GM20431 (cell line): ENCODE measurements at regions not wholly inside any gene's neighbourhood (a gene's known extent, or its start where the extent isn't known, plus 50 kb on each side); places are given as distances from the start of the nearest gene placed in this dataset.
"Not testable (repeated sequence)": the region's sequence is repeated elsewhere in the genome, so short reads cannot be mapped to it uniquely, and the experiment has no call there.

Experiments used
- in situ Hi-C: fragments of 300-500 bp; cut with MseI, MboI; formaldehyde crosslinking; loops from one replicate; pipeline ENCODE4 v1.15.0; 2020; ENCODE audit warnings: low sequenced_read_pairs; ENCODE audit not compliant: unreplicated experiment

- in situ Hi-C loops = no loop called here
Measured at GRCh38 chr10:3665316-3665908, 119.6 kb downstream of the KLF6 start.

- in situ Hi-C loops = no loop called here
Measured at GRCh38 chr10:3662775-3663174, 122.2 kb downstream of the KLF6 start.

GRCh38 chr10:3661271-3661670, 123.7 kb downstream of the KLF6 start:
- in situ Hi-C loops = no loop called here

GRCh38 chr10:3660753-3661152, 124.3 kb downstream of the KLF6 start:
- in situ Hi-C loops = no loop called here

- in situ Hi-C loops = no loop called here
Measured at GRCh38 chr10:3659203-3659917, 125.6 kb downstream of the KLF6 start.

DNA sequence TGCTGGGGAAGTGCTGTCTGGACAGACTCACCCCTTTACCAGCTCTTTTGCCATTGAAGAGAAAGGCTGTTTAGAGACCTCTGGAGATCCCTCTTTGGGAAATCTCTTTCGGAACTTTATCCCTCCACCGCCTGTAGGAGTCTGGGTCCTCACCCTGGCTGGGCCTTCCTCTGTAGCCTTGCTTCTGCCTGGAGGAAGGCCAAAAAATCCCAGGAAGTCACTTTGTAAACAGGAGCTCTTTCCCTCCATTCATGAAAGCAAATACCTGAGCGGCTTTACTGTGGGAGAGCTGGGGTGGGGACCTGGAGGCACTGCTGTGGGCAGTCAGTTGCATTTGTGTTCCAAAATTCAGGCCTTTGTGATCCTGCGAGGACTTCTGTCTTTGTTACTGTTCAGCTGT, 126.2 kb downstream of the KLF6 start:
- in situ Hi-C loops = no loop called here

DNA sequence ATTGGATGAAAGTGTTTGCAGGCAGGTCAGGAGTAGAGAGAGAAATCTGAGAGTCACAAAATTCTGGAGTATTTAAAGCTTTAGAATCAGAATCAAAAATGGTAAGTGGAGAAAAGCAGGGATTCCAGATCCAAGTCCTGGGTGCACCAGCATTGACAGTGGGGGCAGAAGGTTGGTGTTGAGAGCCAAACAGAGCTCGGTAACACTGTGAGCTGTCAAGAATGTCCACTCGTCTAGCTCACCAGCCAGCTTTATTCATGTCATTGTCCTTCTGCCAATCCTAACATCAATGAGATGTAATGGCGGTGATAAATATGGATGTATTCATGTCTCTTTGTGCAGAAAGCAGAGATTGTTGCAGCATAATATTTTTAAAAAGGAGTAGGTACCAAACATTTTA, 128.8 kb downstream of the KLF6 start:
- in situ Hi-C loops = no loop called here

DNA sequence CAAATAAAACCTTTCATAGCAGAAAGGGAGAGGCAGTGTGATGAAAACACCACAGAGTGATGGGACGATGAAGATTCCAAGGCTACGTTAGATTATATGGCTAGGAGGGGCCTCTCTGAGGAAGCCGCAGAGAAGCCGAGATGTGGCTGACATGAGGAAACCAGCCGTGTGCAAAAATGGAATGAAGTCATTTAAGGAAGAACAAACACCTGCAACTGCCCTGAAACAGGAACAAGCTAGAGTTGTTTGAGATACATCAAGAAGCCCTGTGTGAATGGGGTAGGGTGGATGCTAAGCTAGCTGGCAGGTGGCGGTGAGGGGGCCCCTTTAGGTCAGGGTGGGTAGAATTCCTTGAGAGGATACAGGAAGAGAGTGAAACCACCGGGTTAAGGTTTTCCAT, 129.5 kb downstream of the KLF6 start:
- in situ Hi-C loops = no loop called here

DNA sequence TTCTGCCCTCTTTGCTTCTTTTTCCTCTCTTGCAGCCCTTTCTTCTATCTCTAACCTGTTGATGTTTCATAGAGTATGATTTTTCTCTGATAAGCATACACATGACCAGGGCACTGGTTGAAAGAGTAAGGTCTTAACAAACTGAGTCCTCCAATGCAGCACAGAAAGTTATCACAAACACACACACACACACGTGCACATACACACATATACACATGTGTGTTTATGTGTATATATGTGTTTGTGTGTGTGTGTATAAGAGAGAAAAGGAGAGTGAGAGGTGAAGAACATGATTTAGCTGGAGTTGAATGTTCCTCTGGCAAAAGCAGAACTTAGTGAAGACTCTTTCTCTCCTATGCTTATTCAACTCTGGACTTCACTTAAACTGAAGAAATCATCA, 130.0 kb downstream of the KLF6 start:
- in situ Hi-C loops = no loop called here

GRCh38 chr10:3654496-3654895, 130.5 kb downstream of the KLF6 start:
- in situ Hi-C loops = no loop called here

DNA sequence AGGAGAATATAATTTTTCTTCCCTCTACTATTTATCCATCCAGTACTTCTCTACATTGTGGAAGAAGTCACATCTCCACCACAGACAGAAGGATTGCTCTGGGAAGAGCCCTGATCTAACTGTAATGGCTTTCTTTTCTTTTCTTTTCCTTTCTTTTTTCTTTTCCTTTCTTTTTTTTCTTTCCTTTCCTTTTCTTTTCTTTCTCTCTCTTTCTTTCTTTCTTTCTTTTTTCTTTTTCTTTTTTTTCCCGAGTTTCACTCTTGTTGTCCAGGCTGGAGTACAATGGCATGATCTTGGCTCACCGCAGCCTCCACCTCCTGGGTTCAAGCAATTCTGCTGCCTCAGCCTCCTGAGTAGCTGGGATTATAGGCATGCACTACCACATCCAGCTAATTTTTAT, 131.7 kb downstream of the KLF6 start:
- in situ Hi-C loops = not testable (repeated sequence)

GRCh38 chr10:3652886-3653285, 132.1 kb downstream of the KLF6 start:
- in situ Hi-C loops = no loop called here

DNA sequence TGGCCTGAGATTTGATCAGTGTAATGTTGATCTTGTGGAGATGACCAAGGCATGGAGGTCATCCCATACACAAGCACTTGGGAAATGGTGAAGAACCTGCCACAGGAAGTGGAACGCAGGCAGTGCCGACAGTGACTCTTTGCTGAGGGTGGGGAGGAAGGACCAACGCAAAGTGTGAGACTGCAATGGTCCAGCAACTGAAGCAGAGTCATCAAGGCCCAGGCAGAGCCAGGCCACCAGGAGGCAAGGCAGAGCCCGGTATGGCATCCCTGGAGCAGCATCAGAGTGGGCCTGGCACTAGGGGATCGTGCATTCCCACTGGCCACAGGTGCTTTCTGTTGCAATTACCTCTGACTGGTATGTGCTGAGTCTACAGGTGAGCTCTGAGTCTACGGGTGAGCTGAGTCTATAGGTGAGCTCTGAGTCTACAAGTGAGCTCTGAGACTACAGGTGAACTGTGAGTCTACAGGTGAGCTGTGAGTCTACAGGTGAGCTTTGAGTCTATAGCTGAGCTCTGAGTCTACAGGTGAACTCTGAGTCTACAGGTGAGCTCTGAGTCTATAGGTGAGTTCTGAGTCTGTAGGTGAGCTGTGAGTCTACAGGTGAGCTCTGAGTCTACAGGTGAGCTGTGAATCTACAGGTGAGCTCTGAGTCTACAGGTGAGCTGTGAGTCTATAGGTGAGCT, 132.9 kb downstream of the KLF6 start:
- in situ Hi-C loops = no loop called here

DNA sequence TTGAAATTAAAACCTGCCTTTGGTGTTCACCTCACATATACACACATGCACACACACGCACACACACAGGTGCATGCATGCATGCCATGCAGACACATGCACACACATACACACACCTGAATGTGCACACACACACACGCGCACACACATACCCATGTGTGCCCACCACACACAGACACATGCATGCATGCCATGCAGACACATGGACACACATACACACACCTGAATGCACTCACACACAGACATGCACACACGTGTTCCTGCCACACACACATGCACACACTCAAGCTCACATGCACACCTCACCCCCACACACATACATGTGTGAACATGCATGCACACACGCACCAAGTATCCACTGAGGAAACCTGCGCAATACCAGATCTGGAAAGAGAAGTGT, 136.4 kb downstream of the KLF6 start:
- in situ Hi-C loops = no loop called here

DNA sequence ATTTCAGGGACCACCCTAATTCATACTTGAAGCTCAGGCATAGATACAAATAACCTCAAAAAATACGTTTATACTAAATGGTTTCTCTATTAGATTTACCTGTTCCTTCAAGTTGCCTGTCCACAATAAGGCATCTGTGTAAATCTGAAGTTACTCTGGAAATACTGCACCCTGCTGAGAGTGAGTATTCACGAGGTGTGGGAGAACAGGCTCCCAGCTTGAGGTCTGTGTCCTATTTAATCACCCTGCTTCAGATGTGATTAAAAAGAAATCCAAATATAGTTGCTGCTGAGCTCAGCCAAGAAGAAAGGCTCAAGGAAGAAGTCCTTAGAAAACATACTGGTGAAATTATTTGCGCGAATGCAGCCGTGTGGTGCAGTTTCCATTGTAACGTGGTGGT, 136.8 kb downstream of the KLF6 start:
- in situ Hi-C loops = no loop called here

- in situ Hi-C loops = no loop called here
Measured at GRCh38 chr10:3647074-3647473, 137.9 kb downstream of the KLF6 start.

DNA sequence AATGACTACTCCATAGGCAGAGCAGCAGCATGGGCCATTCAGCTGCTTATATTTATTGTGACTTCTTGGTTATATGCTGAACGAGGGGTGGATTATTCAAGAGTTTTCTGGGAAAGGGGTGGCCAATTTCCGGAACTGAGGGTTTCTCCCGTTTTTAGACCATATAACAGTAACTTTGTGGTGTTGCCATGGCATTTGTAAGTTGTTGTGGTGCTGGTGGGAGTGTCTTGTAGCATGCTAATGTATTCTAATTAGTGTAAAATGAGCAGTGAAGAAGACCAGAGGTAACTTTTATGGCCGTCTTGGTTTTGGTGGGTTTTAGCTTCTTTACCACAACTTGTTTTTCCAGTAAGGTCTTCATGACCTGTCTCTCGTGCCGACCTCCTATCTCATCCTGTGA, 139.6 kb downstream of the KLF6 start:
- in situ Hi-C loops = no loop called here

DNA sequence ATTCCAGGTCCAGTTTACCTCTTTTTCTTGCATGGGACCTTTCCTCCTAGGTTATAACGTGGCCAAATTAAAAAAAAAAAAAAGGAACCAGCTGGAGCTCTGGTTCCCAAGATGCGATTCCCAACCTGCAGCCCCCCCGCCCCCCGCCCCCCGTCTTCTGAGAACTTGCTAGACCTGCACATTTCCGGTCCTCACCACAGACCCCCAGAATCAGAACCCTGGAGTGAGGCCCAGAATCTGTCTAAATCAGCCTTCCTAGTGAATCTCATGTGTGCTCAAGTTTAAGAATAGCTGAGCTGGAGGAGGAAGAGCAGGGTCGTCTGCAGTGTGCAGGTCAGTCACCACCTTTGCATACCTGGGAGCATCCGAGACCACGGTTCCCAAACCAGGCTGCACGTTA, 144.2 kb downstream of the KLF6 start:
- in situ Hi-C loops = no loop called here

DNA sequence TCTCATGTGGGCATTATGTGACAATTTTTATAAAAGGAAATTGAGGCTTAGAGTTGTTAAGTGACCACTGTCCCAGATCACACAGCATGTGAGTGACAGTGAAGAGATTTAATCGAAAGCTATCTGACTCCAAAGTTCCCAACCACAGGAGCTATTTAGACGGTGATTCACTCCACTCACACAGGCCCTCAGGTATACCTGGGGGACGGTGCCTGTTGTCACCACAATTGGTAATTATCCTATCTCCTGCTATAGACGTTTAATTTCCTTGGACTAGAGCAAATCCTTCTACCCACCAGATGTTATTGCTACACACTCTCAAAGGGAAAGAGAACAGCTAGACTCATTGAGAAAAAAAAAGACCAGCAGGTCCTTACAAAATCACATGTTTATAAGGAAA, 145.5 kb downstream of the KLF6 start:
- in situ Hi-C loops = no loop called here

- in situ Hi-C loops = no loop called here
Measured at GRCh38 chr10:3636356-3637181, 148.4 kb downstream of the KLF6 start.

GRCh38 chr10:3635697-3636096, 149.3 kb downstream of the KLF6 start:
- in situ Hi-C loops = no loop called here
